GM23338 (cell line): ENCODE measurements at regions not wholly inside any gene's neighbourhood (a gene's known extent, or its start where the extent isn't known, plus 50 kb on each side); places are given as distances from the start of the nearest gene placed in this dataset.

ENCODE experiments used
- ATAC-seq: fragments of 200-7000 bp; cut with Tn5 transposase; 3 replicates; pipeline ENCODE4 v1.9.1; 2020
- DNase-seq: peaks from one replicate; pipeline ENCODE4 v3.0.0-alpha.2; 2015; ENCODE audit warnings: low spot score
- H2AFZ ChIP-seq: fragments of 200-600 bp; sonication (generic); 2 replicates; pipeline ENCODE4 v1.8.0; 2016; ENCODE audit warnings: antibody characterized with exemption, mild to moderate bottlenecking, moderate library complexity
- H3F3A ChIP-seq: fragments of 200-600 bp; sonication (generic); replicated peaks from 2 replicates; pipeline ENCODE4 v1.8.0; 2017; ENCODE audit warnings: antibody characterized with exemption, mixed run types, low read depth
- H3K27ac ChIP-seq: fragments of 200-600 bp; sonication (generic); 2 replicates; pipeline ENCODE4 v1.6.1; 2016; ENCODE audit warnings: low read depth
- H3K27me3 ChIP-seq: fragments of 200-600 bp; sonication (generic); 2 replicates; pipeline ENCODE4 v1.8.0; 2016; ENCODE audit warnings: mild to moderate bottlenecking, mixed run types, moderate library complexity; ENCODE audit not compliant: insufficient read depth
- H3K36me3 ChIP-seq: fragments of 200-600 bp; sonication (generic); 2 replicates; pipeline ENCODE4 v1.8.0; 2016; ENCODE audit warnings: mild to moderate bottlenecking; ENCODE audit not compliant: insufficient read depth
- H3K4me1 ChIP-seq: fragments of 200-600 bp; sonication (generic); 2 replicates; pipeline ENCODE4 v1.8.0; 2016; ENCODE audit warnings: mild to moderate bottlenecking, moderate library complexity; ENCODE audit not compliant: insufficient read depth
- H3K4me2 ChIP-seq: fragments of 200-600 bp; sonication (generic); 2 replicates; pipeline ENCODE4 v1.7.1; 2017; ENCODE audit warnings: mixed run types
- H3K4me3 ChIP-seq: fragments of 200-600 bp; sonication (generic); 2 replicates; pipeline ENCODE4 v1.6.1; 2016; ENCODE audit warnings: mixed run types
- H3K79me2 ChIP-seq: fragments of 200-600 bp; sonication (generic); replicated peaks from 2 replicates; pipeline ENCODE4 v1.8.0; 2017; ENCODE audit warnings: mild to moderate bottlenecking; ENCODE audit not compliant: insufficient read depth
- H3K9me2 ChIP-seq: fragments of 200-600 bp; sonication (generic); 2 replicates; pipeline ENCODE4 v1.8.0; 2017; ENCODE audit not compliant: insufficient read depth
- H4K20me1 ChIP-seq: fragments of 200-600 bp; sonication (generic); replicated peaks from 2 replicates; pipeline ENCODE4 v1.8.0; 2017; ENCODE audit warnings: mild to moderate bottlenecking; ENCODE audit not compliant: insufficient read depth
- H3K27ac Mint-ChIP-seq: 2 replicates; pipeline ENCODE4 v1.8.0; 2020; ENCODE audit warnings: inconsistent platforms, mild to moderate bottlenecking, moderate library complexity, mixed read lengths
- H3K27me3 Mint-ChIP-seq: 3 replicates; pipeline ENCODE4 v1.8.0; 2022; ENCODE audit warnings: low read depth, mild to moderate bottlenecking, moderate library complexity, mixed read lengths, inconsistent platforms; ENCODE audit not compliant: insufficient read depth, poor library complexity
- H3K36me3 Mint-ChIP-seq: 3 replicates; pipeline ENCODE4 v1.8.0; 2021; ENCODE audit warnings: low read depth, mild to moderate bottlenecking, inconsistent platforms, moderate library complexity, mixed read lengths
- H3K4me1 Mint-ChIP-seq: 3 replicates; pipeline ENCODE4 v1.8.0; 2020; ENCODE audit warnings: mild to moderate bottlenecking, inconsistent platforms, mixed read lengths
- H3K4me3 Mint-ChIP-seq: 3 replicates; pipeline ENCODE4 v1.8.0; 2021; ENCODE audit warnings: moderate library complexity, mild to moderate bottlenecking, inconsistent platforms, mixed read lengths
- H3K9me3 Mint-ChIP-seq: 3 replicates; pipeline ENCODE4 v1.8.0; 2020; ENCODE audit warnings: moderate library complexity, mild to moderate bottlenecking, inconsistent platforms, mixed read lengths
- CREB1 ChIP-seq: fragments of 250-450 bp; sonication (Bioruptor Pico); IDR thresholded peaks from 2 replicates; pipeline ENCODE4 v1.5.0; 2020; ENCODE audit warnings: low read depth, mild to moderate bottlenecking, moderate library complexity
- ETS1 ChIP-seq: IDR thresholded peaks from 2 replicates; pipeline ENCODE4 v1.6.1; 2016; ENCODE audit warnings: antibody characterized with exemption
- EZH2 ChIP-seq: fragments of 200-600 bp; sonication (generic); IDR thresholded peaks from one replicate; pipeline ENCODE4 v1.8.0; 2017; ENCODE audit warnings: antibody characterized with exemption, mild to moderate bottlenecking, low read depth; ENCODE audit not compliant: unreplicated experiment
- EZH2phosphoT487 ChIP-seq: fragments of 200-600 bp; sonication (generic); IDR thresholded peaks from one replicate; pipeline ENCODE4 v1.8.1; 2018; ENCODE audit warnings: antibody characterized with exemption; ENCODE audit not compliant: unreplicated experiment
- JUNB ChIP-seq: IDR thresholded peaks from one replicate; pipeline ENCODE4 v1.6.1; 2016; ENCODE audit warnings: antibody characterized with exemption; ENCODE audit not compliant: unreplicated experiment
- NANOG ChIP-seq: IDR thresholded peaks from 2 replicates; pipeline ENCODE4 v1.6.1; 2016; ENCODE audit warnings: antibody characterized with exemption, borderline replicate concordance
- POLR2AphosphoS5 ChIP-seq: IDR thresholded peaks from 2 replicates; pipeline ENCODE4 v1.6.1; 2016; ENCODE audit warnings: antibody characterized with exemption, low read depth
- REST ChIP-seq: IDR thresholded peaks from one replicate; pipeline ENCODE4 v1.6.1; 2018; ENCODE audit warnings: antibody characterized with exemption; ENCODE audit not compliant: unreplicated experiment
- STAT1 ChIP-seq: IDR thresholded peaks from one replicate; pipeline ENCODE4 v1.6.1; 2016; ENCODE audit warnings: antibody characterized with exemption; ENCODE audit not compliant: unreplicated experiment
- ZNF114 ChIP-seq: fragments of 250-450 bp; sonication (Bioruptor Pico); IDR thresholded peaks from 2 replicates; pipeline ENCODE4 v1.5.0; 2020; ENCODE audit warnings: mild to moderate bottlenecking, moderate library complexity
- ZNF331 ChIP-seq: fragments of 250-450 bp; sonication (Bioruptor Pico); IDR thresholded peaks from 2 replicates; pipeline ENCODE4 v1.5.0; 2020; ENCODE audit warnings: low read depth, mild to moderate bottlenecking, moderate library complexity
- ZNF462 ChIP-seq: fragments of 250-450 bp; sonication (Bioruptor Pico); IDR thresholded peaks from 2 replicates; pipeline ENCODE4 v1.5.0; 2020; ENCODE audit warnings: mild to moderate bottlenecking, moderate library complexity
- TF ChIP-seq, protein P1 (sequence below), 2 experiments: fragments of 200-600 bp in 1 of 2; sonication (generic) in 1 of 2; conservative IDR thresholded peaks; 2 replicates each; pipeline versions ENCODE4 v1.5.1 to v1.6.1; 2016 to 2017; ENCODE audit warnings: antibody characterized with exemption in 2 of 2, low read depth in 2 of 2, mild to moderate bottlenecking in 2 of 2, moderate library complexity in 1 of 2

- TF ChIP-seq, protein P1, sequence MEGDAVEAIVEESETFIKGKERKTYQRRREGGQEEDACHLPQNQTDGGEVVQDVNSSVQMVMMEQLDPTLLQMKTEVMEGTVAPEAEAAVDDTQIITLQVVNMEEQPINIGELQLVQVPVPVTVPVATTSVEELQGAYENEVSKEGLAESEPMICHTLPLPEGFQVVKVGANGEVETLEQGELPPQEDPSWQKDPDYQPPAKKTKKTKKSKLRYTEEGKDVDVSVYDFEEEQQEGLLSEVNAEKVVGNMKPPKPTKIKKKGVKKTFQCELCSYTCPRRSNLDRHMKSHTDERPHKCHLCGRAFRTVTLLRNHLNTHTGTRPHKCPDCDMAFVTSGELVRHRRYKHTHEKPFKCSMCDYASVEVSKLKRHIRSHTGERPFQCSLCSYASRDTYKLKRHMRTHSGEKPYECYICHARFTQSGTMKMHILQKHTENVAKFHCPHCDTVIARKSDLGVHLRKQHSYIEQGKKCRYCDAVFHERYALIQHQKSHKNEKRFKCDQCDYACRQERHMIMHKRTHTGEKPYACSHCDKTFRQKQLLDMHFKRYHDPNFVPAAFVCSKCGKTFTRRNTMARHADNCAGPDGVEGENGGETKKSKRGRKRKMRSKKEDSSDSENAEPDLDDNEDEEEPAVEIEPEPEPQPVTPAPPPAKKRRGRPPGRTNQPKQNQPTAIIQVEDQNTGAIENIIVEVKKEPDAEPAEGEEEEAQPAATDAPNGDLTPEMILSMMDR (conservative IDR thresholded peaks at IDR 0.05; ENCODE audit: low read depth in 2 of 2): no peak
- TF ChIP-seq ZNF114 (CRISPR knock-in tag) (no peak), STAT1 (no peak), ETS1 (no peak), ZNF462 (CRISPR knock-in tag) (no peak), REST (no peak), EZH2 (no peak), NANOG (no peak), ZNF331 (CRISPR knock-in tag) (no peak), POLR2AphosphoS5 (no peak), CREB1 (CRISPR knock-in tag) (no peak), JUNB (no peak), EZH2phosphoT487 (no peak)
- Histone ChIP-seq H3K4me1 (peaks cover 25% of the 10 kb centered on the region), H3K36me3 (no peaks in the 10 kb centered on the region), H3K4me3 (no peak overlapping the region), H3K79me2 (no peaks in the 10 kb centered on the region), H3K27ac (0 out of 2 replicates have a peak overlapping the region, but pooled peaks have one; percentile 46), H3K4me2 (peak overlapping the region; percentile 19; the same call in 1 of the 2 replicates), H3K27me3 (no peaks in the 10 kb centered on the region), H3K9me2 (no peaks in the 10 kb centered on the region), H3F3A (no peaks in the 10 kb centered on the region), H4K20me1 (no peaks in the 10 kb centered on the region), H2AFZ (no peak overlapping the region)
- Mint-ChIP-seq H3K4me3 (no peak overlapping the region), H3K36me3 (peaks cover 5% of the 10 kb centered on the region; the same call in 2 of the 3 replicates), H3K27me3 (peaks cover 4% of the 10 kb centered on the region), H3K4me1 (peaks cover 13% of the 10 kb centered on the region), H3K9me3 (peaks cover 65% of the 10 kb centered on the region), H3K27ac (no peak overlapping the region)
- ATAC-seq (no peak), DNase-seq (peak; percentile 15)
Observed at GRCh38 chr15:46251903-46252302, 617.1 kb downstream of the SQOR start.
